GM12878 (cell line): ENCODE measurements at regions not wholly inside any gene's neighbourhood (a gene's known extent, or its start where the extent isn't known, plus 50 kb on each side); places are given as distances from the start of the nearest gene placed in this dataset.

ENCODE experiments used
- ATAC-seq: fragments of 200-7000 bp; cut with Tn5 transposase; 3 replicates; pipeline ENCODE4 v1.9.1; 2020; ENCODE audit warnings: mild to moderate bottlenecking, moderate library complexity
- BruUV-seq: library from RNA; stranded (reverse); fragments of 400-500 nt; replicated peaks from 2 replicates; lab custom pipeline; 2021; lab: Mats Ljungman, UMichigan
- CTCF ChIA-PET: fragments of 300-600 bp; sonication (Branson Sonifier 250); formaldehyde crosslinking; extraction: SDS; loops from one replicate; lab custom pipeline; 2021; ENCODE audit warnings: inconsistent platforms; lab: Yijun Ruan, JAX
- POLR2A ChIA-PET: fragments of 350-600 bp; formaldehyde crosslinking; extraction: SDS; loops from one replicate; lab custom pipeline; 2021; ENCODE audit warnings: inconsistent platforms; lab: Charles Lee
- RAD21 ChIA-PET: fragments of 300-600 bp; sonication (Branson Sonifier 250); formaldehyde crosslinking; loops from one replicate; lab custom pipeline; 2023; ENCODE audit warnings: antibody characterized with exemption; ENCODE audit not compliant: unreplicated experiment; lab: Charles Lee
- SMC1A ChIA-PET: fragments of 300-600 bp; sonication (Branson Sonifier 250); formaldehyde crosslinking; loops from one replicate; lab custom pipeline; 2023; ENCODE audit not compliant: unreplicated experiment, uncharacterized antibody; lab: Charles Lee
- DNase-seq: peaks from one replicate; pipeline ENCODE4 v3.0.0-alpha.2; 2011; ENCODE audit warnings: low read depth, low spot score
- FAIRE-seq: peaks from 3 replicates; lab custom pipeline; 2011; peaks lifted over from hg19 to GRCh38; lab: Jason Lieb, UNC
- H2AFZ ChIP-seq: 2 replicates; pipeline ENCODE4 v1.6.0; 2011; ENCODE audit warnings: low read depth, low read length, control low read depth; ENCODE audit not compliant: control insufficient read depth
- H3K27ac ChIP-seq: 2 replicates; pipeline ENCODE4 v1.5.1; 2011; ENCODE audit warnings: control low read depth; ENCODE audit not compliant: control insufficient read depth, insufficient read depth
- H3K27me3 ChIP-seq, 2 experiments: replicated peaks in 1 of 2; 2 replicates each; pipeline versions ENCODE4 v1.6.0 to v1.6.1; 2011; ENCODE audit warnings: low read length in 1 of 2; ENCODE audit not compliant: control insufficient read depth in 2 of 2, insufficient read depth in 2 of 2
- H3K36me3 ChIP-seq, 2 experiments: 2 replicates each; pipeline ENCODE4 v1.5.1; 2011; ENCODE audit warnings: low read length in 1 of 2; ENCODE audit not compliant: control insufficient read depth in 2 of 2, insufficient read depth in 2 of 2
- H3K4me1 ChIP-seq: 2 replicates; pipeline ENCODE4 v1.6.1; 2011; ENCODE audit warnings: mild to moderate bottlenecking, low read length, moderate library complexity, mixed read lengths; ENCODE audit not compliant: control insufficient read depth, insufficient read depth
- H3K4me2 ChIP-seq: 2 replicates; pipeline ENCODE4 v1.6.0; 2011; ENCODE audit warnings: control low read depth; ENCODE audit not compliant: control insufficient read depth, insufficient read depth
- H3K4me3 ChIP-seq: fragments of 200-600 bp; sonication (generic); 2 replicates; pipeline ENCODE4 v1.5.1; 2016
- H3K79me2 ChIP-seq: 2 replicates; pipeline ENCODE4 v1.6.0; 2011; ENCODE audit warnings: low read length; ENCODE audit not compliant: control insufficient read depth, insufficient read depth
- H3K9ac ChIP-seq: 2 replicates; pipeline ENCODE4 v1.8.0; 2011; ENCODE audit warnings: low read length, control low read depth, mixed read lengths; ENCODE audit not compliant: control insufficient read depth, insufficient read depth
- H3K9me3 ChIP-seq: replicated peaks from 3 replicates; pipeline ENCODE4 v1.5.1; 2011; ENCODE audit warnings: mild to moderate bottlenecking, low read length; ENCODE audit not compliant: control insufficient read depth, insufficient read depth
- H4K20me1 ChIP-seq: 2 replicates; pipeline ENCODE4 v1.6.0; 2011; ENCODE audit not compliant: control insufficient read depth, insufficient read depth
- BCL11A ChIP-seq: IDR thresholded peaks from 2 replicates; pipeline ENCODE4 v1.6.1; 2011; ENCODE audit warnings: low read depth, low read length
- BRCA1 ChIP-seq: IDR thresholded peaks from 2 replicates; pipeline ENCODE4 v1.6.1; 2011; ENCODE audit warnings: low read depth, low read length, improper control_type of control experiment
- CBX3 ChIP-seq: fragments of 200-600 bp; sonication (generic); IDR thresholded peaks from 2 replicates; pipeline ENCODE4 v1.6.1; 2016; ENCODE audit warnings: low read depth, borderline replicate concordance
- CEBPB ChIP-seq, 2 experiments: fragments of 150-350 bp in 1 of 2; IDR thresholded peaks; 2 replicates each; pipeline ENCODE4 v1.6.1; 2012 to 2014; ENCODE audit warnings: low read depth in 2 of 2, low read length in 2 of 2, borderline replicate concordance in 1 of 2, inconsistent platforms in 1 of 2
- EGR1 ChIP-seq, 2 experiments: IDR thresholded peaks; 1 replicate in 1 of 2; 2 replicates in 1 of 2; pipeline ENCODE4 v1.6.1; 2011 to 2012; ENCODE audit warnings: low read depth in 2 of 2, low read length in 2 of 2, borderline replicate concordance in 1 of 2, mild to moderate bottlenecking in 1 of 2, moderate library complexity in 1 of 2
- FOXM1 ChIP-seq: IDR thresholded peaks from 2 replicates; pipeline ENCODE4 v1.6.1; 2012; ENCODE audit warnings: low read depth, mild to moderate bottlenecking, inconsistent platforms, low read length, moderate library complexity
- HCFC1 ChIP-seq: fragments of 150-350 bp; IDR thresholded peaks from 2 replicates; pipeline ENCODE4 v1.6.1; 2014; ENCODE audit warnings: low read length
- KLF5 ChIP-seq: fragments of 450-650 bp; IDR thresholded peaks from 2 replicates; pipeline ENCODE4 v1.6.1; 2014; ENCODE audit warnings: mild to moderate bottlenecking; ENCODE audit not compliant: partially characterized antibody
- MEF2B ChIP-seq: fragments of 450-650 bp; IDR thresholded peaks from 2 replicates; pipeline ENCODE4 v1.6.1; 2018; ENCODE audit warnings: mild to moderate bottlenecking, moderate library complexity; ENCODE audit not compliant: partially characterized antibody, poor library complexity, severe bottlenecking
- MXI1 ChIP-seq: fragments of 150-350 bp; IDR thresholded peaks from 2 replicates; pipeline ENCODE4 v1.6.1; 2011; ENCODE audit warnings: low read depth, mild to moderate bottlenecking, inconsistent platforms, low read length, improper control_type of control experiment
- POLR2A ChIP-seq: IDR thresholded peaks from 2 replicates; pipeline ENCODE4 v1.6.1; 2011; ENCODE audit warnings: low read depth, mild to moderate bottlenecking, low read length
- SIN3A ChIP-seq: IDR thresholded peaks from 2 replicates; pipeline ENCODE4 v1.6.1; 2012; ENCODE audit warnings: low read depth, low read length, improper control_type of control experiment
- SRF ChIP-seq, 2 experiments: IDR thresholded peaks; 2 replicates each; pipeline ENCODE4 v1.6.1; 2011; ENCODE audit warnings: low read depth in 2 of 2, low read length in 2 of 2, mild to moderate bottlenecking in 1 of 2, moderate library complexity in 1 of 2
- STAT3 ChIP-seq: IDR thresholded peaks from 2 replicates; pipeline ENCODE4 v1.6.1; 2011; ENCODE audit warnings: low read depth, low read length, improper control_type of control experiment
- TBL1XR1 ChIP-seq: IDR thresholded peaks from 2 replicates; pipeline ENCODE4 v1.6.1; 2012; ENCODE audit warnings: low read depth, low read length, improper control_type of control experiment
- ZNF207 ChIP-seq: fragments of 450-650 bp; IDR thresholded peaks from 2 replicates; pipeline ENCODE4 v1.6.1; 2014; ENCODE audit warnings: antibody characterized with exemption, mild to moderate bottlenecking, borderline replicate concordance
- ZNF384 ChIP-seq: IDR thresholded peaks from 2 replicates; pipeline ENCODE4 v1.6.1; 2012; ENCODE audit warnings: low read depth, mild to moderate bottlenecking, low read length, improper control_type of control experiment, borderline replicate concordance
- ZNF622 ChIP-seq: fragments of 450-650 bp; IDR thresholded peaks from 2 replicates; pipeline ENCODE4 v1.6.1; 2017; ENCODE audit warnings: mild to moderate bottlenecking, inconsistent platforms
- WGBS: methylation state at CpG from one replicate; pipeline ENCODE4 v1.1.6; 2016; ENCODE audit warnings: low lambda C conversion rate; ENCODE audit not compliant: insufficient replicate concordance, insufficient coverage; ENCODE audit errors: missing lambda C conversion rate; 5-methylcytosine and 5-hydroxymethylcytosine counted together
- in situ Hi-C: fragments of 300-500 bp; cut with MboI; formaldehyde crosslinking; loops from 9 replicates; pipeline ENCODE4 v1.14.3; 2018; ENCODE audit warnings: mixed read lengths
- intact Hi-C: fragments of 100-400 bp; cut with micrococcal nuclease; formaldehyde crosslinking; loops from one replicate; pipeline ENCODE4 v1.14.2; 2022; ENCODE audit not compliant: unreplicated experiment
- TF ChIP-seq, protein P1 (sequence below): fragments of 450-650 bp; IDR thresholded peaks from 2 replicates; pipeline ENCODE4 v1.6.1; 2017; ENCODE audit warnings: borderline replicate concordance

- DNase-seq: no peak
- SMC1A ChIA-PET: no interaction called here
- FAIRE-seq: no peak
- 8% methylated on average over 7 of the region's 7 CpGs for WGBS
- no peak for ATAC-seq
- Histone ChIP-seq H3K79me2 (no peaks in the 10 kb centered on the region), H3K36me3 (no peaks in the 10 kb centered on the region), H4K20me1 (no peaks in the 10 kb centered on the region), H3K27ac (no peak overlapping the region), H2AFZ (no peak overlapping the region), H3K4me3 (no peak overlapping the region), H3K4me2 (no peak overlapping the region), H3K27me3 (no peaks in the 10 kb centered on the region), H3K9me3 (no peaks in the 10 kb centered on the region), H3K4me1 (no peaks in the 10 kb centered on the region), H3K9ac (no peak overlapping the region)
- CTCF ChIA-PET: no interaction called here
- POLR2A ChIA-PET: no interaction called here
- no peak for TF ChIP-seq CEBPB (IDR thresholded peaks at IDR 0.05; ENCODE audit: borderline replicate concordance in 1 of 2, low read depth in 2 of 2, low read length in 2 of 2)
- no peak for TF ChIP-seq KLF5
- TF ChIP-seq EGR1 (IDR thresholded peaks at IDR 0.05; ENCODE audit: borderline replicate concordance in 1 of 2, low read depth in 2 of 2, low read length in 2 of 2): no peak
- TF ChIP-seq ZNF384: no peak
- TF ChIP-seq SRF (IDR thresholded peaks at IDR 0.05; ENCODE audit: low read depth in 2 of 2, low read length in 2 of 2): no peak
- TF ChIP-seq ZNF622: no peak
- TF ChIP-seq, protein P1, sequence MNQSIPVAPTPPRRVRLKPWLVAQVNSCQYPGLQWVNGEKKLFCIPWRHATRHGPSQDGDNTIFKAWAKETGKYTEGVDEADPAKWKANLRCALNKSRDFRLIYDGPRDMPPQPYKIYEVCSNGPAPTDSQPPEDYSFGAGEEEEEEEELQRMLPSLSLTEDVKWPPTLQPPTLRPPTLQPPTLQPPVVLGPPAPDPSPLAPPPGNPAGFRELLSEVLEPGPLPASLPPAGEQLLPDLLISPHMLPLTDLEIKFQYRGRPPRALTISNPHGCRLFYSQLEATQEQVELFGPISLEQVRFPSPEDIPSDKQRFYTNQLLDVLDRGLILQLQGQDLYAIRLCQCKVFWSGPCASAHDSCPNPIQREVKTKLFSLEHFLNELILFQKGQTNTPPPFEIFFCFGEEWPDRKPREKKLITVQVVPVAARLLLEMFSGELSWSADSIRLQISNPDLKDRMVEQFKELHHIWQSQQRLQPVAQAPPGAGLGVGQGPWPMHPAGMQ: no peak
- no peak for TF ChIP-seq FOXM1
- no peak for TF ChIP-seq CBX3
- no peak for TF ChIP-seq TBL1XR1
- TF ChIP-seq POLR2A: no peak
- TF ChIP-seq SIN3A: no peak
- TF ChIP-seq BCL11A: no peak
- TF ChIP-seq HCFC1: no peak
- no peak for TF ChIP-seq MXI1
- TF ChIP-seq STAT3: no peak
- TF ChIP-seq BRCA1: no peak
- TF ChIP-seq MEF2B: no peak
- TF ChIP-seq ZNF207: no peak
- BruUV-seq: no TSS peak
- intact Hi-C loops: no loop called here
- RAD21 ChIA-PET: no interaction called here
- in situ Hi-C loops: no loop called here
These were observed 505.4 kb upstream of the DDX18 start for GRCh38 chr2:117308861-117309770.
